ENCODE measurements at regions not wholly inside any gene's neighbourhood (a gene's known extent, or its start where the extent isn't known, plus 50 kb on each side); places are given as distances from the start of the nearest gene placed in this dataset.

DNA sequence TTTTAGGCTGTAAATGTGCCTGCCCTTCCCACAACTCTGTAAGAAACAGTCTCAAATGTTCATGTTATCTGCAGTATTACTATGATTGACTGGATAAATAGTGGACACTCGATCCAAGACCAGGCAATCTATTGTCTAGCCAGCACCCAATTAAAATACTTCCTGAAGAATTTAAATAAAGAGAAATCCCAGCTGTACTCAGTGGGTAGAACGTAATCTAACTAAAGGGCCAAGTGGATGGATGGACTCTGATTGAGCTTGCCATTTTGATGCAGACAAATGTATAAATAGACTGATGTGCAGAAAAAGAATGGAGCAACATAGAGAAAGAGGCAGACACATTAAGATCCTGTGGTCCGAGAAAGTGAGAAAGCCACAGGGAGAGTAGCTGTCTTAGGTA is 158.0 kb downstream of the IPMK start:
- no peaks in the 10 kb centered on the region for H3K27me3 ChIP-seq
- TF ChIP-seq, protein P1, sequence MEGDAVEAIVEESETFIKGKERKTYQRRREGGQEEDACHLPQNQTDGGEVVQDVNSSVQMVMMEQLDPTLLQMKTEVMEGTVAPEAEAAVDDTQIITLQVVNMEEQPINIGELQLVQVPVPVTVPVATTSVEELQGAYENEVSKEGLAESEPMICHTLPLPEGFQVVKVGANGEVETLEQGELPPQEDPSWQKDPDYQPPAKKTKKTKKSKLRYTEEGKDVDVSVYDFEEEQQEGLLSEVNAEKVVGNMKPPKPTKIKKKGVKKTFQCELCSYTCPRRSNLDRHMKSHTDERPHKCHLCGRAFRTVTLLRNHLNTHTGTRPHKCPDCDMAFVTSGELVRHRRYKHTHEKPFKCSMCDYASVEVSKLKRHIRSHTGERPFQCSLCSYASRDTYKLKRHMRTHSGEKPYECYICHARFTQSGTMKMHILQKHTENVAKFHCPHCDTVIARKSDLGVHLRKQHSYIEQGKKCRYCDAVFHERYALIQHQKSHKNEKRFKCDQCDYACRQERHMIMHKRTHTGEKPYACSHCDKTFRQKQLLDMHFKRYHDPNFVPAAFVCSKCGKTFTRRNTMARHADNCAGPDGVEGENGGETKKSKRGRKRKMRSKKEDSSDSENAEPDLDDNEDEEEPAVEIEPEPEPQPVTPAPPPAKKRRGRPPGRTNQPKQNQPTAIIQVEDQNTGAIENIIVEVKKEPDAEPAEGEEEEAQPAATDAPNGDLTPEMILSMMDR (IDR thresholded peaks at IDR 0.05): no peak
- no peak for TF ChIP-seq POLR2A (IDR thresholded peaks at IDR 0.05)
- TF ChIP-seq EP300 (IDR thresholded peaks at IDR 0.05): no peak
- no peaks in the 10 kb centered on the region for H3K9me3 ChIP-seq
- no peak for DNase-seq (ENCODE audit: low spot score in 2 of 2)
- H3K4me3 ChIP-seq: no peak overlapping the region
- no peak overlapping the region for H3K27ac ChIP-seq
- H3K36me3 ChIP-seq: no peaks in the 10 kb centered on the region
- H3K4me1 ChIP-seq: no peaks in the 10 kb centered on the region
- WGBS, 2 donors: 65% methylated on average over 3 of the region's 3 CpGs

DNA sequence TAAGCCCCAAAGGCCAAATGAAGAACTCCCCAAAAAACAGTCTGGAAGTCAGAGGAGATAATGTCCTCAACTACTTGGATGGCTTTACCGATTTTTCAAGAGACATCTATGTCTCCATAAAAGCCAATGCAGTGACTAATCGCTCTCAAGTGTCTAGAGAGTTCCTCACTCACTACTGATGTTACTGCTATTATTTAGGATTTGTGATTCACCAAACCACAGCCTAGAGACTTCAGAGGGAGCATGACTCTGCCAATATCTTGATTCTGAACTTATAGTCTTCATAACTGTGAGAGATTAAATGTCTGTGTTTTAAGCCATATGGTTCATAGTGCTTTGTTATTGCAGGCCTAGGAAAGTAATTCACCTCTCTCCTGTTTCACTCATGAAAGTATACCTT is 160.2 kb downstream of the IPMK start:
- Histone ChIP-seq H3K27me3 (no peaks in the 10 kb centered on the region), H3K36me3 (no peaks in the 10 kb centered on the region), H3K4me1 (peaks cover 0 to 3% (median 0%) of the 10 kb centered on the region in 4 donors), H3K4me3 (no peak overlapping the region), H3K9me3 (no peaks in the 10 kb centered on the region), H3K27ac (no peak overlapping the region)
- no peak for TF ChIP-seq EP300 (IDR thresholded peaks at IDR 0.05)
- TF ChIP-seq POLR2A (IDR thresholded peaks at IDR 0.05): no peak
- TF ChIP-seq, protein P1 (IDR thresholded peaks at IDR 0.05): no peak
- WGBS, 2 donors: 84 to 91% methylated on average over 2 of the region's 2 CpGs
- no peak for DNase-seq (ENCODE audit: low spot score in 2 of 2)

DNA sequence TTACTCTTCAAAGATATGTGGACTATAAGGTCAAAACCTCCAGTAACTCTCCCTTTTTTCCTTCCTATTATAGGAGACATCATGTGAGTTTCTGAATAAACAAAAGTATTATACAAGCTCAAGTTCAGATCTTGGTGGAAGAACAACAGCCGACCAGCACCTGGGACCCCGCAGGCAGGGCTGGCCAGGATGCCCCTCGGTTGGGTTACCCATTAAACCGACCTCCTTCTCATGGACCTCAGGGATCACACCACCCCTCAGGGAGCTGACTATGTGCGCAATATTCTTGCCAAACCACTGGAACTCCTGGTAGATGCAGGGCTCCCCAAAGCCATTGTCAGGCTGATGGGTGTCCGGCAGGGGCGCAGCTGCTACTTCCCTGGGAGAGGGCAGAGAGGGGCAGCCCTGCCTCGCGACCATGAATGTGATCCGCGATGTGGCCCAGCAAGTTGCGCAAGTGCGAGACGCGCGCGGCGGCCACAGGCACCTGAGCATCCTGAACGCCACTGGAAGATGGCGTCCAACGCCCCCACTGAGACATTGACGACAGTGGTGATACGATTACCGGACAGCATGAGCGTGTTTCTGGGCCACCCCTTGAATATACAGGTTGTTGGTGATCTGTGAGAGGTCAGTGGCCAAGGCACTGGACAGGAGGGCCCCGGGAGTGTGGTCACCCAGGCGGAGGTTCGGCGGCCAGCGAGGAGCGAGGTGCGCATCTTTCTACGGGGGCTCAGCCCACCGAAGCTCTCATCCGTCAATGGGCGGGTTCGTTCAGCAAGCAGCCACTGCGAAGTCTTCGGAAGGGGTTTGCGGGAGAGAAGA is 161.3 kb downstream of the IPMK start:
- DNase-seq (ENCODE audit: low spot score in 2 of 2): no peak
- TF ChIP-seq, protein P1 (IDR thresholded peaks at IDR 0.05): no peak
- TF ChIP-seq POLR2A (IDR thresholded peaks at IDR 0.05) (no peak), EP300 (IDR thresholded peaks at IDR 0.05) (no peak)
- Histone ChIP-seq H3K27me3 (no peaks in the 10 kb centered on the region), H3K4me1 (peaks cover 0 to 3% (median 0%) of the 10 kb centered on the region in 4 donors), H3K9me3 (no peaks in the 10 kb centered on the region), H3K36me3 (no peaks in the 10 kb centered on the region), H3K27ac (no peak overlapping the region), H3K4me3 (no peak overlapping the region)
- WGBS, 2 donors: 96 to 98% methylated on average over 39 to 40 of the region's 40 CpGs

DNA sequence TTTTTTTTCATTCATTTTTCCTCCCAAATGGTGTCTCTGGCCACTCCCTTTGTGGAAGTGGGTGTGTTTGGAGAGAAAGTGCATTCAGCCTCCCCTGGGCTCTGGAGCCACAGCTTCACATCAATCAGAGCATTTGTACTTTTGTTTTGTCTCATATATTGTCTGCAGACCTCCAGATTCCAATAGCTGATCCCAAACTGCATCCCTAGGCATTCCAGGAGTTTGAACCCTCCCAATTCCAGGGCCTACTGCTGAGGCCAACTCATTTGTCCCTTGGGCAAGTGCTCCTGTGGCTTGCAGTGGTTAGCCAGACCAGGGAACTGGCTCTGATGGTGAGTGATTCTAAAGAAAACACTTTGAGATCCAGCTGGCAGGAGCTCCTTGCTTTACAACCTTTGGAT is 163.3 kb downstream of the IPMK start:
- no peak overlapping the region for H3K4me3 ChIP-seq
- no peak for DNase-seq (ENCODE audit: low spot score in 2 of 2)
- H3K36me3 ChIP-seq: no peaks in the 10 kb centered on the region
- no peaks in the 10 kb centered on the region for H3K9me3 ChIP-seq
- H3K27me3 ChIP-seq: no peaks in the 10 kb centered on the region
- TF ChIP-seq EP300 (IDR thresholded peaks at IDR 0.05) (no peak), POLR2A (IDR thresholded peaks at IDR 0.05) (no peak)
- TF ChIP-seq, protein P1 (IDR thresholded peaks at IDR 0.05): no peak
- H3K4me1 ChIP-seq: peaks cover 0 to 3% (median 0%) of the 10 kb centered on the region in 4 donors
- no peak overlapping the region for H3K27ac ChIP-seq

DNA sequence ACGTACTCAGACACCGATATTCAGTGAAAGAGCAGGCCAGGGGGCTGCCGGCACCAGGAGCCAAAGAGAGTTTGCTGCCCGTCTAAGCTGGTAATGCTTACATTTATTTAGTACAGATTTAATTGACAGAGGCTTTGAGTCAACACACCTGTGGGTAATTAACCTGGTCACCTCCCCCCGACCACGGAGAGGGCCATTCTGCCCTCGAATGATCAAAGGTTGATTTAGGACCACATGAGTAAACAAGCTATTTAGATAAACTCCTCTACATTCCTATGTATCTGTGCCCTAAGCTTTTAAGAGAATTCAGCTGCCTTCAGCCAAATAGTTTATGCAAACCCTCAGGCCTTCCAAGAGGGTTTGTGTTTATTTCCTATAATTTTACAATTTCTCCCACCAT is 164.8 kb downstream of the IPMK start:
- H3K9me3 ChIP-seq: no peaks in the 10 kb centered on the region
- H3K4me3 ChIP-seq: no peak overlapping the region
- no peak overlapping the region for H3K27ac ChIP-seq
- no peaks in the 10 kb centered on the region for H3K36me3 ChIP-seq
- H3K27me3 ChIP-seq: no peaks in the 10 kb centered on the region
- 65 to 71% methylated on average over 7 of the region's 7 CpGs for WGBS, 2 donors
- TF ChIP-seq, protein P1 (IDR thresholded peaks at IDR 0.05): no peak
- TF ChIP-seq EP300 (IDR thresholded peaks at IDR 0.05) (no peak), POLR2A (IDR thresholded peaks at IDR 0.05) (no peak)
- no peak for DNase-seq (ENCODE audit: low spot score in 2 of 2)
- peaks cover 0 to 3% (median 0%) of the 10 kb centered on the region in 4 donors for H3K4me1 ChIP-seq

Measured in tibial nerve (tissue), 4 donors.